ENCODE measurements at regions not wholly inside any gene's neighbourhood (a gene's known extent, or its start where the extent isn't known, plus 50 kb on each side); places are given as distances from the start of the nearest gene placed in this dataset.

- TF ChIP-seq TAF1 (IDR thresholded peaks at IDR 0.05; ENCODE audit: borderline replicate concordance, low read depth, low read length) (no peak), POLR2AphosphoS5 (IDR thresholded peaks at IDR 0.05; ENCODE audit: low read depth, low read length) (0 out of 2 replicates have a peak, but pooled peaks have one; percentile 19)
Measured at GRCh38 chr2:181123798-181124231, 143.4 kb downstream of the UBE2E3 start.

All from GM12892 (cell line).